WTC11 (cell line): ENCODE measurements at regions not wholly inside any gene's neighbourhood (a gene's known extent, or its start where the extent isn't known, plus 50 kb on each side); places are given as distances from the start of the nearest gene placed in this dataset.

Experiments
- ATAC-seq: fragments of 200-7000 bp; cut with Tn5 transposase; 2 replicates; pipeline ENCODE4 v1.10.0; 2021; ENCODE audit warnings: mild to moderate bottlenecking, moderate library complexity
- CTCF ChIA-PET: fragments of 300-600 bp; sonication (Branson Sonifier 250); formaldehyde crosslinking; loops from one replicate; lab custom pipeline; 2021; ENCODE audit warnings: antibody characterized with exemption; lab: Charles Lee
- POLR2A ChIA-PET: fragments of 350-600 bp; sonication (Branson Sonifier 250); formaldehyde crosslinking; loops from one replicate; lab custom pipeline; 2021; ENCODE audit warnings: antibody characterized with exemption; lab: Charles Lee
- DNase-seq: peaks from one replicate; pipeline ENCODE4 v3.0.0; 2021; ENCODE audit warnings: low spot score
- H3K27ac Mint-ChIP-seq: 2 replicates; pipeline ENCODE4 v1.8.0; 2021; ENCODE audit warnings: mixed read lengths
- H3K27me3 Mint-ChIP-seq: 2 replicates; pipeline ENCODE4 v1.8.0; 2021; ENCODE audit warnings: low read depth, mild to moderate bottlenecking, moderate library complexity, mixed read lengths
- H3K36me3 Mint-ChIP-seq: 2 replicates; pipeline ENCODE4 v1.8.0; 2021; ENCODE audit warnings: mixed read lengths
- H3K4me1 Mint-ChIP-seq: 2 replicates; pipeline ENCODE4 v1.8.0; 2022; ENCODE audit warnings: mixed read lengths
- H3K4me3 Mint-ChIP-seq: 2 replicates; pipeline ENCODE4 v1.8.0; 2021; ENCODE audit warnings: mild to moderate bottlenecking, moderate library complexity, mixed read lengths
- H3K9me3 Mint-ChIP-seq: 2 replicates; pipeline ENCODE4 v1.8.0; 2021; ENCODE audit warnings: mixed read lengths
- ATF6 ChIP-seq: sonication (generic); formaldehyde crosslinking; IDR thresholded peaks from 2 replicates; pipeline ENCODE4 v1.8.1; 2023; ENCODE audit warnings: mild to moderate bottlenecking, missing genetic modification reagents
- CBFB ChIP-seq: sonication (generic); formaldehyde crosslinking; IDR thresholded peaks from 2 replicates; pipeline ENCODE4 v1.8.1; 2022; ENCODE audit warnings: mild to moderate bottlenecking, low read depth, missing genetic modification reagents
- FOXJ3 ChIP-seq: sonication (generic); formaldehyde crosslinking; IDR thresholded peaks from 2 replicates; pipeline ENCODE4 v1.9.0; 2021; ENCODE audit warnings: missing genetic modification reagents, mild to moderate bottlenecking, borderline replicate concordance
- FOXK1 ChIP-seq: sonication (generic); formaldehyde crosslinking; IDR thresholded peaks from 2 replicates; pipeline ENCODE4 v1.8.0; 2022; ENCODE audit warnings: mild to moderate bottlenecking, moderate library complexity, missing genetic modification reagents
- GABPB1 ChIP-seq: sonication (generic); formaldehyde crosslinking; IDR thresholded peaks from 2 replicates; pipeline ENCODE4 v1.8.1; 2023; ENCODE audit warnings: mild to moderate bottlenecking, missing genetic modification reagents
- GTF2I ChIP-seq: fragments of 250-450 bp; sonication (Bioruptor Pico); conservative IDR thresholded peaks from 2 replicates; pipeline ENCODE4 v1.4.0; 2021; ENCODE audit warnings: mild to moderate bottlenecking
- JAZF1 ChIP-seq: fragments of 250-450 bp; sonication (Bioruptor Pico); IDR thresholded peaks from 2 replicates; pipeline ENCODE4 v1.9.0; 2021; ENCODE audit warnings: moderate library complexity, mild to moderate bottlenecking, inconsistent platforms
- MYBL2 ChIP-seq: sonication (generic); formaldehyde crosslinking; IDR thresholded peaks from 2 replicates; pipeline ENCODE4 v1.8.1; 2023; ENCODE audit warnings: mild to moderate bottlenecking, moderate library complexity, missing genetic modification reagents
- NFATC4 ChIP-seq: fragments of 250-450 bp; sonication (Bioruptor Pico); IDR thresholded peaks from 2 replicates; pipeline ENCODE4 v1.9.0; 2021; ENCODE audit warnings: mild to moderate bottlenecking
- NR3C1 ChIP-seq: sonication (generic); formaldehyde crosslinking; conservative IDR thresholded peaks from 2 replicates; pipeline ENCODE4 v1.8.1; 2023; ENCODE audit warnings: low read depth, mild to moderate bottlenecking, missing genetic modification reagents
- PRDM15 ChIP-seq: sonication (generic); formaldehyde crosslinking; IDR thresholded peaks from 2 replicates; pipeline ENCODE4 v1.8.0; 2022; ENCODE audit warnings: missing genetic modification reagents
- SOX15 ChIP-seq: fragments of 250-450 bp; sonication (Bioruptor Pico); IDR thresholded peaks from 2 replicates; pipeline ENCODE4 v1.9.0; 2021; ENCODE audit warnings: mild to moderate bottlenecking
- TEAD4 ChIP-seq: sonication (generic); formaldehyde crosslinking; IDR thresholded peaks from 2 replicates; pipeline ENCODE4 v1.8.0; 2022; ENCODE audit warnings: mild to moderate bottlenecking, missing genetic modification reagents
- ZNF121 ChIP-seq: sonication (generic); formaldehyde crosslinking; IDR thresholded peaks from 2 replicates; pipeline ENCODE4 v1.8.0; 2023; ENCODE audit warnings: missing genetic modification reagents
- ZNF138 ChIP-seq: sonication (generic); formaldehyde crosslinking; conservative IDR thresholded peaks from 2 replicates; pipeline ENCODE4 v1.8.1; 2022; ENCODE audit warnings: mild to moderate bottlenecking, moderate library complexity, missing genetic modification reagents
- ZNF232 ChIP-seq: sonication (generic); formaldehyde crosslinking; IDR thresholded peaks from 2 replicates; pipeline ENCODE4 v1.8.0; 2022; ENCODE audit warnings: mild to moderate bottlenecking, missing genetic modification reagents
- ZNF281 ChIP-seq: sonication (generic); formaldehyde crosslinking; IDR thresholded peaks from 2 replicates; pipeline ENCODE4 v1.8.0; 2023; ENCODE audit warnings: mild to moderate bottlenecking, missing genetic modification reagents
- ZNF423 ChIP-seq: fragments of 250-450 bp; sonication (Bioruptor Pico); IDR thresholded peaks from 2 replicates; pipeline ENCODE4 v2.1.2; 2022; ENCODE audit warnings: mild to moderate bottlenecking, moderate library complexity
- ZNF425 ChIP-seq: fragments of 250-450 bp; sonication (Bioruptor Pico); conservative IDR thresholded peaks from 2 replicates; pipeline ENCODE4 v1.9.0; 2021; ENCODE audit warnings: mild to moderate bottlenecking

GRCh38 chr2:57881998-57882888, 164.4 kb upstream of the VRK2 start (continued):
- TF ChIP-seq GABPB1 (CRISPR knock-in tag): no peak
- TF ChIP-seq MYBL2: no peak
- no peak for TF ChIP-seq CBFB
- no peak for TF ChIP-seq ZNF138 (CRISPR knock-in tag)
- TF ChIP-seq ZNF423: no peak
- TF ChIP-seq FOXJ3: no peak

- Mint-ChIP-seq H3K4me1 (peaks cover 8% of the 10 kb centered on the region; the same call in 1 of the 2 replicates), H3K4me3 (no peak overlapping the region), H3K36me3 (no peaks in the 10 kb centered on the region), H3K27ac (no peak overlapping the region), H3K27me3 (no peaks in the 10 kb centered on the region), H3K9me3 (no peaks in the 10 kb centered on the region)
- DNase-seq (no peak), ATAC-seq (no peak)
- POLR2A ChIA-PET: no interaction called here
- no peak for TF ChIP-seq SOX15 (CRISPR knock-in tag)
- TF ChIP-seq GTF2I (CRISPR knock-in tag): no peak
- no peak for TF ChIP-seq NR3C1 (CRISPR knock-in tag)
- TF ChIP-seq ZNF121: no peak
- no peak for TF ChIP-seq ZNF281 (CRISPR knock-in tag)
- TF ChIP-seq CBFB: no peak
- TF ChIP-seq TEAD4: no peak
- CTCF ChIA-PET: interaction anchor here (0.8 kb wide), 1 partner anchor 162 kb away, joined by 3 read pairs; no protein-coding TSS in a partner anchor
These were observed 163.6 kb upstream of the VRK2 start for GRCh38 chr2:57882895-57883515.

GRCh38 chr2:57884281-57884680, 162.3 kb upstream of the VRK2 start:
- POLR2A ChIA-PET: no interaction called here
- Mint-ChIP-seq H3K36me3 (no peaks in the 10 kb centered on the region), H3K4me1 (0 out of 2 replicates have a peak, but pooled peaks cover 6% of the 10 kb centered on the region), H3K27me3 (no peaks in the 10 kb centered on the region), H3K9me3 (no peaks in the 10 kb centered on the region), H3K27ac (no peak overlapping the region), H3K4me3 (no peak overlapping the region)
- CTCF ChIA-PET: no interaction called here
- ATAC-seq (no peak), DNase-seq (no peak)
- no peak for TF ChIP-seq ATF6 (CRISPR knock-in tag)
- no peak for TF ChIP-seq PRDM15 (CRISPR knock-in tag)
- TF ChIP-seq FOXK1: no peak
- no peak for TF ChIP-seq ZNF232
- no peak for TF ChIP-seq ZNF281 (CRISPR knock-in tag)
- TF ChIP-seq NFATC4 (CRISPR knock-in tag): no peak
- no peak for TF ChIP-seq JAZF1 (CRISPR knock-in tag)
- TF ChIP-seq MYBL2: no peak
- no peak for TF ChIP-seq ZNF425 (CRISPR knock-in tag)
